Activated CD4-positive, alpha-beta T cell treated with anti-CD3 and anti-CD28 coated beads, Interleukin-2, amount 50 U/mL, for 1 hour (primary cell): ENCODE measurements at regions not wholly inside any gene's neighbourhood (a gene's known extent, or its start where the extent isn't known, plus 50 kb on each side); places are given as distances from the start of the nearest gene placed in this dataset.

Source experiments
- DNase-seq: peaks from one replicate; pipeline ENCODE4 v3.0.0-alpha.2; 2020

GRCh38 chr10:78937393-78937792, 131.4 kb upstream of the ZMIZ1 start:
- DNase-seq = no peak

DNA sequence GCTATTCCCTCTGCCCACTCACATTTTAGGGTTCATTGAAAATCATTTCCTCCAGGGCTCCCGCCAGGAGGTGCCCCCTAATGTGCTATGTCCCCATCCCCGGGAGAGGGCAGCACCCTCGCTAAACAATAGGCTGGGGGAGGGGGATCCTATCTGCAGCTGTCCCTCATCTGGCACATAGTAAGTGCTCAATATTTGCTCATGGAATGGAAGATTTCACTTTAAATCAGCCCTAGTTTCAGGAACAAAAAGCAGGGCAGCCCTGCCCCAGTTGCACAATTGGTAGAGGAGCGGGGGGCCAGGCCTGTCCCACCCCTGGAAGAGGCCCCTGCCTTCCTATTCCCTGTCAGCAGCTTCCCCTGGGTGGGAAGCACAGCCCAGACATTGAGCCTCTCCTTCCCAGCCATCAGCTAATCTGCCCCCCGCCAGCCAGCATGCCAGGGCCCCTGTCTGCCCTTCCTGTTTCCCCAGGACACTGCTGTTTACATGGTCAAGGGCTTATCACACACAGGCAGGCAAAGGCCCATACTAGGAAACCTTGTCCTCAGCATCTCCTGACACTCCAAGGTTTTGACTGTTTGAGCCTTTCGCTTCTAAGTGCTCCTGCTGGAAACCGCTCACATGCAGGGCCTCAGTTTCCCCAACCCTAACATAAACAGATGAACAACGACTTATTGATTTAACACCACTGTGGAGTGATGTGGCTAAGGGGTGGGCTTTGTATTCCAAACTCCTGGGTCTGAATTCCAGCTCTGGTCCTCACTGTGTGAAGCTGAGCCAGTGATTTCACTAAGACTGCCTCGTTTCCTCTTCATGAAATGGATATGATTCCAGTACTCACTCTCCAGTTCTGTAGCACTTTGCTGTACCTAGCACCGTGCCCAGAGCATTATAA, 130.7 kb upstream of the ZMIZ1 start:
- DNase-seq = no peak

DNA sequence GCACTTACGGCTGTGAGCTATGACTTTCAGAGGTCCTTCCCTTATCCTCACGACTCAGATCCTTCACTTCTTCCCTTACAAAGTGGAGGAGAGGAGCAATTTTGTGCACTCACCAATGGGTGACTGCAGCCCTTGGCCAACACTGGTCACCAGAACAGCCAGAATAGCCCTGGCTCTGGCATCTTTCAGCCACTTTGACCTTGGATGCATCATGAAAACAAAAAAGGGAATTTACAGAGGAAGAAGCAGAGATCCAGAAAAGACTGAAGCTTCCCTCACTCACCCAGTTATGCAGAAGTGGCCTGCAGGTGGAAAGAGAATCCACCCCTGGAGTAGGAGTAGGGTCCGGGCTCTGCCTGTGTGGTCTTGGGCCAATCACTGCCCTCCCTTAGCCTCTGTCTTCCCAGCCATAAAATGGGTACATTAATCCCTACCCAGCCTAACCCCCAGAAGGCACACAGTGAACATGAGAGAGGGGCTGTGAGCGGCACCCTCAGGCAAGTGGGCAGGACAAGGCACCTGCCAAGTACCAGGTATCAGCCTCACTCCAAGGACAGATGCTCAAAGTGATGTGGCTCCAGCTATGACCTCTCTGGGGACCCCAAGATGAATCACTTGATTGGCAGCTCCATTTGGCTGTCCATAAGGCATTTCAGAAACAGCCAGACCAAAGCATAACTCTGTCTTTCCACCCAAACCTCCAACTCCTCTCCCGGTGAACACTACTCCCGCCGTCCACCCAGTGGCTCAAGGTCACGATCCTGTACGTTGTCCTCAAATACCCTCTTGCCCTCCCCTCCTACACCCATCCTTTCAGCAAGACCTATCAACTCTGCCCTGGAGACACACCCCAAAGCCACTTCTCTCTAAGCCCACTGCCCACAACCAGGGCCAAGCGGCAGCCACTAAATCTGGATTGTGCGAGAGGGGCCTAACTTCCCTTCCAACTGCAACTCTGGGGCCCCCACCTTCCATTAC, 129.8 kb upstream of the ZMIZ1 start:
- no peak for DNase-seq

DNA sequence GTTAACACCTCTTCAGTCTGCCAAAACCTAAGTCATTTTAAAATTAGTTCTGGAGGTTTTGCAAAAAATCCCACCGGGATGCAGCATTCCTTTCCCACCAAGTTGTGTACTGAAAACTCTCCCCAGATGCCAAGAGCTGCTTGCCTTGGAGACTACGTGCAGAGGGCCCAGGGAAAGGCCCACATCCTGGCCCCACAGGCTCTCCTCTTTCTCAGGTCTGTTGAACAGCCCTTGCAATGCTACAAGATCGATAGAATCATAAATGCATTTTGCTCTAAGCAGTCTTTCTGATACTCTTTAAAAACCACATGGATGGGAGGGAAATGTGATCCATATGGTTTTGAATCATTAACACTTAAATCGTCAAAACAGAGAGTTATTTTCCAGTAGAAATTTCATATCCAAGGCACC, 126.7 kb upstream of the ZMIZ1 start:
- DNase-seq = no peak

GRCh38 chr10:78944723-78945312, 123.9 kb upstream of the ZMIZ1 start:
- no peak for DNase-seq

DNA sequence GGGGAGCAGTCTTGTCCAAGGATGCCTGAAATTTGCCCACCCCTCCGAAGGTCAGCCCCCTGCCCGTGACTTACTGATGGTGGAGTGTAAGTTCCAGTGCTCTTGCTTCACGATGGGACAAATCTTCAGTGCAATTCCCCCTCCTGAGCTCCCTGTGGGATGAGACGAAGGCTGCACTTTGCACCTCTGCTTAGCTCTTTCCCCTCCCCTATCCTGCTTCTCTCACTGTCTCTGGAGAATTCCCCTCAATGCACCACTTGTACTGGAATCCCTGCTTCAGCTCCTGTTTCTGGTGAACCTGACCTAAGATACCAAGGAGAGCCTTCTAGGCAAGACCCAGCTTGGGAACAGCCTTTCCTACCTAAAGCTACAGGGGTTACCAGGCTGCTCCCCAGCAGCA, 122.9 kb upstream of the ZMIZ1 start:
- DNase-seq = no peak

GRCh38 chr10:78947226-78947625, 121.5 kb upstream of the ZMIZ1 start:
- DNase-seq = no peak

DNA sequence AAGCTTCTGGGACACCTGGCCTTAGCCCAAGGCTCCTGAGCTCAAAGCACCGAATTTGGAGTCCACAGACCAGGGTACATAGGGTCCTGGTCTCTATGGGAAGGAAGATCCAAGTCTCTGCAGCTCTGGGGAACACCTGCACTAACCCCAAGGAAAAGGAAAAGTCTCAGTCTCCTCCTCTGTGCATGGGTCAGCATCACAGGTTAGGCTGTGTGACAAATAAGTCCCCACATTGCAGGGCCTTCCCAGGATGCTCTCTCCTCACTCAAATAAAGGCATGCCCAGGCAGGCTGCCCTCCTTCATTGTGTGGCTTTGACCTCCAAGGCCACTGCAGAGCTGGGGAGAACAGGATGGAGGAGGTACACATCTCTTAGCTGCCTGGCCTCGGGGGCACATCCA, 121.0 kb upstream of the ZMIZ1 start:
- no peak for DNase-seq

DNA sequence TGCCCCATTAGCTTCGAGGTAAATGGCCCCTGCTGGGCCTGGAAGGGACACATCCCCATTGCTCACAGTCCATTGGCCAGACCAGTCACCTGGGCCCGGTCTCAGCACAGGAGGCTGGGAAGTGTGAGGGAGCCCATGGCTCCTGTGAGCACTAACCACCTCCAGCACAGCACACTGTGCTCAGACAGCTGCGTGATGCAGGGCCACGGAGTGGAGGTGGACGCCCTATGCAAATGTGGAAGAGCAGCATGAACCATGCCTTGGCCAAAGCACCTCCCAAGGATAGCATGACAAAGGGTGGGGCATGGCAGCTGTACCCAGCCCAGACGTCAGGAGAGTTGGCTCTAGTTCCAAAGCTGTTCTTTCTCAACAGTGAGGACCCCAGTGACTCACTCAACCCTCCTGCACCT, 120.1 kb upstream of the ZMIZ1 start:
- DNase-seq = no peak

DNA sequence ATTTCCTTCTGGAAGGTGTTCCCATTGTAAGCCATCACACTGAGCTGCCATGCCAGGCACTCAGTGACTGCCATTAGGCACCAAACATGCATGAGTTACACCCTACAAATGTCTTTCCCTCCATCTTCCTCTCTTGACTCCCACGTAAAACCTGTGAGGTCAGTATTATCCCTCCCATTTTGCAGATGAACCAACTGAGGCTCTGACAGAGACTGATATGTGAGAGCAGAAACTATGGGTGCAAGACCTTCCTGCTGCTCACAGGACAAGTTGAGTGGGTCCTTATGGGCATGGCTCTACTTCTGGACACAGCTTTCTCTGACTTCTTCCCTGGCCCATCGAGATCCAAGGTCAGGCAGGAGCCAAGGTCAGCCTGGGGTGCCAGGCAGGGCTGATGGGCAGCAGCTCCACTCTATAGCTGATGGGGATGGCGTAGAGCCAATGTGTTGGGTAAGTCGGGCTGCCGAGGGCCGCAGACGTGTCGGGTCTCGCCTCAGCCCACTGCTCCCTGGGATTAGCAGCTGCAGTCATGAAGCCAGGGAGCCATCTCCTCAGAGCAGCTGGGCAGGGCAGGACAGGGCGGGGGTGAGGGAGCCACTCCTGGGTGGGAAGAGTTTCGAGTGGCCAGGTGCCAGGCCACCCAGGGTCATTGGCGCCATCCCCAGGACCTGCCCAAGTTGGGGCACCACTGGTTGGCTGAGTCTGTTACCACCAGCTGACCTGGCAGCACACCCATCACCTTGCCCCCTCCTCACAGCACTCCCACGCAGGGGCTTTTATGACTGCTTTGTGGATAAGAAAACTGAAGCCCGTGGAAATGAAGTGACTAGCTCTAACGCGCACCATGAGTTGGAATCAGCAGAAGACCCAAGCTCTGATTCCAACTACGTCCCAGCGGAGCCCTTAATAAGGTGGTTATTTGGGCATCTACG, 117.8 kb upstream of the ZMIZ1 start:
- no peak for DNase-seq

DNA sequence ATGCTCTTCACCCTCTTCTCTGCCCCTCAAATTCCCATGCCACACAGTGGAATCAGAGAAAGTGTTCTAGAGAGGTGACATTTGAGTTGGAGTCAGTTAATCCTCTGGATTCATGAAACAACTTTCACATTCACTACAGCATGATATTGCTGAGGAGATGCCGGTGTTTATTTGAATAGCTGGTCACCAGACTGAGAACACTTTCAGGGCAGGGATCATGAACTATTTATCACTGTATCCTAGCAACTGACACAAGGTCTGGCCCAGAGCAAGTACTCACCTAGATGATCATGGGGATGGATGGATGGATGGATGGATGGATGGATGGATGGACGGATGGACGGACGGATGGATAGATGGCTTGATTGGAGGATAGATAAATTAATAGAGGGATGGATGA, 116.7 kb upstream of the ZMIZ1 start:
- no peak for DNase-seq

GRCh38 chr10:78952686-78953085, 116.1 kb upstream of the ZMIZ1 start:
- DNase-seq = no peak

DNA sequence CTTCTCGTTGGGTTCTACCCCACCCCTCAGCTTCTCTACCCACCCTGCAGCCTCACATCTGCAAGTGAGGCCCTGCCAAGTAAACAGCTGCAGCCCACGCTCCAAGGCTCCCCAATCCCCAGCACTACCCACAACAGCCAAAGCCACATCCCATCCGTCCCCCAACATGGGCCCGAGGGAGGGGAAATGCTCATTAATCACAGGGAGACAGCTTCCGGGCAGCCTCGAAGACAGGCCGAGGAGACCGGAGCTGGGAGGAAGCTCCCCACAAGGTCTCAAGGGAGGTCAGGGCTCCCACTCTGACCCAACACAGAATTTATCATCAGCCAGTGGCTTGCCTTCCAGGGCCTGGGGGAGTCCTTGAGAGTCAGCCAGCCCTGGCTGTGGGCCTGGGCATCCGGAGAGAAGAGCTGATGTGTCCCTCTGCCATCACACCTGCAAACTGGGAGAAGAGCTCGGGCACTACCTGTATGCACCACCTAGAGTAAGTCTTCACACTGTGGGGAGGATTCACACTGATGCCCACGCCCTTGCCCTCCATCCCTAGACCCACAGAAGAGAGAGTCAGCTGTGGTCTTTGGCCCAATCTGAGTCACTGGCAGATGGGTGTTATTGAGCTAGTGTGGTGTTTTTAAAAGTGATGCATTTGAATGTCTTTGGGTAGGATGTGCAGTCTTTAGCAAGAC, 115.5 kb upstream of the ZMIZ1 start:
- no peak for DNase-seq

- DNase-seq = no peak
Measured at GRCh38 chr10:78953799-78954297, 114.9 kb upstream of the ZMIZ1 start.

DNA sequence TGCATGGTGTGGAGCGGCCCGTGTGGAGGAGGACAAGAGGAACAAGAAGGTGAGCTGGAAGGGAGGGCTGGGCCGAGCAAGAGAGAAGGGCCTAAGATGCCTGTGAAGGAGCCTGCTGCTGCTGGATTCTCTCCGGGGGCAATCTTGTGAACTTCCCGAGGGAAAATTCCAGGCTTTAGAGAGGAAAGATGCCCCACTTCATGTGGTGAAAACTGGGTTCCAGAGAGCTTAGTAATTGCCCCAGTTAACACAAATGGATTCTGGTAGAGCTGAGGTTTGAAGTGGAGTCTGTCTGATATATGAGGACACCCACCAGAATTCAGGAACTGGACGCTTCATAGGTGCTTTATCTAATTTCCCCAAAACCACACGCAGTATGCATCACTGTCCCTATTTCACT, 114.1 kb upstream of the ZMIZ1 start:
- DNase-seq = no peak

DNA sequence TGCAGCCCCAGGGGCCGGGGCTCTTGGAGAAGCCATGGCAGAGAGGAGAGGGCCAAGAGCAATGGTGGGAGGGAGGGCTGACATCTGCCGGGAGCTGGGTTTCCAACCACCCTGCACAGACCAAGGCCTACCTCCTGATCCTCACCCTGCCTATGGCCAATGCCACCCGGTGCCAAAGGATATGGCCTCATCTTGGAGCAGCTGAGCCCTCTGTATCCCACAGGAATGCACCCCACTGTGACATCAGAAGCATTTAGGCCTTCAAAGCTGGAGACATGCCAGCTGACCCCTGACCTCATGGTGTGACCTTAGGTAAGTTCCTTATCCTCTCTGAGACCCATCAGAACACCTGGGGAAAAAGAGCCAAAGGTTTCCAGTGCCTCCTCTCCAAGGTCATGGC, 113.6 kb upstream of the ZMIZ1 start:
- DNase-seq = no peak

- DNase-seq = no peak
Measured at GRCh38 chr10:78956391-78956790, 112.4 kb upstream of the ZMIZ1 start.

DNA sequence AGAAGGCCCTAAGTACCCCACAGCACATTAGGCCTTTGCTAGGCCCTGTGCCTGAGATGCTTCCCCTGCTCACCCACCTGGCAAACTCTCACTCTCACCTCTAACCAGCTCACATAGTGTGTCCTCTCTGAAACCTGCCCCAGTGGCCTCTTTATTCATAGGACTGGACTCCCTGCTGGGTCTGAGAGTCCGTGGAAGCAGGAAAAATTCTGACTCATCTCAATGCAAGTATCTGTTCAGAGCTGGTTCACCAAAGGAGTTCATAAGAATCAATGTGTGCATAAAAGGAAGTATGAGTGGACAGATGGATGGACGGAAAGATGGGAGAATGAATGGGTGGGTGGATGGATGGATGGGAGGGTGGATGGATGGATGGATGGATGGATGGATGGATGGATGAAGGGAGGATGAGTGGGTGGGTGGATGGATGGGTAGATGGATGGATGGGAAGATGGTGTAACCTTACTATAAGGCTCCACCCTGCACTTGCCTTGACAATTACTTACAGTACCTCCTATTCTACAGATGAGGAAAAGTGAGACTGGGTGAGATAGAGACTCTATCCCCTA, 111.2 kb upstream of the ZMIZ1 start:
- DNase-seq = no peak

GRCh38 chr10:78959217-78959923, 109.4 kb upstream of the ZMIZ1 start:
- no peak for DNase-seq

- no peak for DNase-seq
Measured at GRCh38 chr10:78959924-78960285, 108.9 kb upstream of the ZMIZ1 start.
